ENCODE measurements at regions not wholly inside any gene's neighbourhood (a gene's known extent, or its start where the extent isn't known, plus 50 kb on each side); places are given as distances from the start of the nearest gene placed in this dataset.
A peak's percentile ranks its signal among the peaks of the same experiment; 100 is the strongest.
"Not testable (repeated sequence)": the region's sequence is repeated elsewhere in the genome, so short reads cannot be mapped to it uniquely, and the experiment has no call there.

DNA sequence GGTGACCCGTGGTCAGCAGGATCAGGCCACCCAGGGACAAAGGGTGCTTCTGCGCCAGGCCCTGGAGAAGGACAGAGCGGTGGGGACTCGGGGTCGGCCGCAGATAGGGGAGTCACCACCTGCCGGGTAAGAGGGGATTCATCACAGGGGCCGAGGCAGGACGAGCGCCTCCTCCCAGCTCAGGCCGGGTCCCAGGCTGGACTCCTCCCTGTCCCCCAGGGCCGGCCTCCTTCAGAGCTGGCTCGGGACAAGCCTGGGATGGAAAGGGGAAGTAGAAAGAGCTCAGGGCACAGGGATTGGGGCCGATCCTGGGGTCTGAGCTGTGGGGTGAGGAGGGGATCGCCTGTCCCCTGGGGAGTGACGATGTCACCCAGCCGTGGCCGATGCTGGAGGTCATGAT lies 139.4 kb downstream of the GPCPD1 start:
- Mint-ChIP-seq H3K9me3 (no peaks in the 10 kb centered on the region), H3K4me3 (no peak overlapping the region), H3K36me3 (no peaks in the 10 kb centered on the region), H3K4me1 (peaks cover 0 to 2% (median 0%) of the 10 kb centered on the region in 4 donors), H3K27me3 (peaks cover 2 to 19% (median 7%) of the 10 kb centered on the region in 5 donors), H3K27ac (no peak overlapping the region)
- POLR2A ChIA-PET, result no interaction called here
- DNase-seq (no peak), ATAC-seq (no peak)

- POLR2A ChIA-PET, result no interaction called here
- Mint-ChIP-seq H3K27ac (no peak overlapping the region), H3K36me3 (no peaks in the 10 kb centered on the region), H3K4me1 (peaks cover 0 to 2% (median 0%) of the 10 kb centered on the region in 4 donors), H3K4me3 (no peak overlapping the region), H3K9me3 (no peaks in the 10 kb centered on the region), H3K27me3 (peaks cover 2 to 23% (median 9%) of the 10 kb centered on the region in 5 donors)
- ATAC-seq (no peak), DNase-seq (no peak)
These were observed 139.9 kb downstream of the GPCPD1 start for GRCh38 chr20:5470943-5471342.

DNA sequence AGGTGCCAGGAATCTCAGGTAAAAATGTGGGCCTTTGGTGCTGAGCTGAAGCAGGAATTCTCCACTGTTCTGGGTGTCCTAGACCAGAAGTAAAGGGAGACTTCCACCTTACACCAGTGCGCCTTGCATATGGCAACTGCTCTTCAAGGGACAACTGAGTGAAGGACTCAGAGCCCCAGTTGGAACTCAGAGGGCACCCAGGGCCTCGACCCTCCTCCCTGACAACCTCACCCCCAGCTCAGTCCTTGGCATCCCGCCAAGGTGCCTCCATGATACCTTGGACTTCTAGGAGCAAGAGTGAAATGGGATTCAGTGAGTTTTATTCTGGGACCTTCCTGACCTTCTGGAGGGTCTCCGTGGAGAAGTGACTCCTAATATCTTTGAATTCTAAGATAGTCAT lies 140.3 kb downstream of the GPCPD1 start:
- no peaks in the 10 kb centered on the region for H3K36me3 Mint-ChIP-seq
- H3K4me3 Mint-ChIP-seq, result no peak overlapping the region
- H3K27ac Mint-ChIP-seq, result no peak overlapping the region
- peaks cover 4 to 23% (median 13%) of the 10 kb centered on the region in 5 donors for H3K27me3 Mint-ChIP-seq
- POLR2A ChIA-PET, result no interaction called here
- no peaks in the 10 kb centered on the region for H3K9me3 Mint-ChIP-seq
- ATAC-seq (no peak), DNase-seq (no peak)
- H3K4me1 Mint-ChIP-seq, result no peaks in the 10 kb centered on the region

GRCh38 chr20:5469111-5469510 lies 141.7 kb downstream of the GPCPD1 start:
- H3K4me3 Mint-ChIP-seq, result peak overlapping the region in 1 of 10 donors; percentile 6
- no peaks in the 10 kb centered on the region for H3K36me3 Mint-ChIP-seq
- no peaks in the 10 kb centered on the region for H3K4me1 Mint-ChIP-seq
- no peak for DNase-seq
- POLR2A ChIA-PET, result no interaction called here
- no peaks in the 10 kb centered on the region for H3K9me3 Mint-ChIP-seq
- H3K27ac Mint-ChIP-seq, result no peak overlapping the region
- peaks cover 4 to 23% (median 19%) of the 10 kb centered on the region in 5 donors for H3K27me3 Mint-ChIP-seq
- ATAC-seq, result no peak

- peaks cover 9 to 27% (median 23%) of the 10 kb centered on the region in 5 donors for H3K27me3 Mint-ChIP-seq
- peaks cover 0 to 4% (median 0%) of the 10 kb centered on the region in 9 donors for H3K9me3 Mint-ChIP-seq
- no peak for DNase-seq
- H3K4me1 Mint-ChIP-seq, result no peaks in the 10 kb centered on the region
- no peak overlapping the region for H3K27ac Mint-ChIP-seq
- ATAC-seq, result no peak
- H3K4me3 Mint-ChIP-seq, result no peak overlapping the region
- POLR2A ChIA-PET, result no interaction called here
- H3K36me3 Mint-ChIP-seq, result peaks cover 0 to 1% (median 0%) of the 10 kb centered on the region in 3 donors
These were observed 143.7 kb downstream of the GPCPD1 start for GRCh38 chr20:5467086-5467485.

GRCh38 chr20:5465604-5465927 lies 145.2 kb downstream of the GPCPD1 start:
- DNase-seq (no peak), ATAC-seq (no peak)
- Mint-ChIP-seq H3K27ac (no peak overlapping the region), H3K36me3 (peaks cover 2 to 8% (median 4%) of the 10 kb centered on the region in 3 donors), H3K9me3 (peaks cover 0 to 19% (median 8%) of the 10 kb centered on the region in 9 donors), H3K27me3 (peaks cover 16 to 42% (median 28%) of the 10 kb centered on the region in 5 donors), H3K4me1 (no peaks in the 10 kb centered on the region), H3K4me3 (no peak overlapping the region)
- POLR2A ChIA-PET, result no interaction called here

DNA sequence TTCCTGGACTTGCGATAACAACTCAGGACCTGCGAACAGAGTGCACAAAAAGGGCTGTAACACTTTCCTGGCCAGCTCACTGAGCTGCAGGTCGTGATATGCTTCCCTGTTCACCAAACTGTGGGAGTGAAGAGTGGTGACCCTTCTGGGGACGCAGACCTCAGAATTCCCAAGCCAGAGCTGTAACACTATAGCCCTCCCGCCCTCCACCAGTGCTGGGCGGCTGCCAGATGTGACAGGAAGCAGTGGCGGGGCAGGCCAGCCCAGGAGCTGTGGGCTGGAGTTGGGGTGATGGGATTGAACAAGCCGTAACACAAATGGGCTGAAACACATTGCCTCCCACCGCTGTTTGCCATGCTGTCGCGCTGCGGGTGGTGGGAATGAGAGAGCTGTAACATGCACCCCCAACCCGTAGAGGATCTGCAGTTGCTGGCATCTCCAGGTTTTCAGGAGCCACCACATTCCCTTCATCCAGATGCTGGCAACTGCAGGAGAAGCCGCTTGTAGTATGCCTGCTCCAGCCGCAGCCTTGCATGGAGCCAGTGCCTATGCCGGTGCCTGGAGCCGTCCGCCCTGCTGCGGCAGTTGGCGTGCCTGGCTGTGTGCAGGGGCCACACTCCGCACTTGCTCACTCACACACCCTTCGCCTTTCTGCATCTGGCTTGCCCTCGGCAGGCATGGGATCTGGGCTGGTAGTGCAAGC lies 145.8 kb downstream of the GPCPD1 start:
- POLR2A ChIA-PET, result no interaction called here
- Mint-ChIP-seq H3K4me3 (no peak overlapping the region), H3K9me3 (peaks cover 0 to 24% (median 12%) of the 10 kb centered on the region in 9 donors), H3K36me3 (peaks cover 4 to 13% (median 4%) of the 10 kb centered on the region in 3 donors), H3K27ac (no peak overlapping the region), H3K27me3 (peaks cover 19 to 47% (median 33%) of the 10 kb centered on the region in 5 donors), H3K4me1 (no peaks in the 10 kb centered on the region)
- ATAC-seq (no peak), DNase-seq (no peak)

DNA sequence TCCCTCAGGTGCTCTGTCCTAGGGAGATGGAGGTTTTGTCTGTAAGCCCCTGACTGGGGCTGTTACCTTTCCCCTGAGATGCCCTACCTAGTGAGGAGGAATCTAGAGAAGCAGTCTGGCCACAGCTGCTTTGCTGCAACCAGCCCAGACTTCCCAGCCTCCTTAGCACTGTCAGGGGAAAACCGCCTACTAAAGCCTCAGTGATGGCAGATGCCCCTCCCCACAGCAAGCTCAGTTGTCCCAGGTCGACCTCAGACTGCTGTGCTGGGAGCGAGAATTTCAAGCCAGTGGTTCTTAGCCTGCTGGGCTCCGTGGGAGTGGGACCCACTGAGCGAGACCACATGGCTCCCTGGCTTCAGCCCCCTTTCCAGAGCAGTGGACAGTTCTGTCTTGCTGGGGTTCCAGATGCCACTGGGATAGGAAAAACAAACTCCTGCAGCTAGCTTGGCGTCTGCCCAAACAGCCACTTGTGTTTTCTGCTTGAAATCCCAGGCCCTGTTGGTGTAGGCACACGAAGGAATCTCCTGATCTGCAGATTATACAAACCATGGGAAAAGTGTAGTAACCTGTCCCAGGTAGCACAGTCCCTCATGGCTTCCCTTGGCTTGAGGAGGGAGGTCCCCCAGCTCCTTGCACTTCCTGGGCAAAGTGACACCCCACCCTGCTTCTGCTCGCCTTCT lies 146.4 kb upstream of the PROKR2 start:
- no peak for DNase-seq
- ATAC-seq, result no peak
- Mint-ChIP-seq H3K9me3 (peaks cover 0 to 40% (median 20%) of the 10 kb centered on the region in 9 donors), H3K27ac (no peak overlapping the region), H3K4me3 (no peak overlapping the region), H3K4me1 (no peaks in the 10 kb centered on the region), H3K27me3 (peaks cover 17 to 61% (median 39%) of the 10 kb centered on the region in 5 donors), H3K36me3 (peaks cover 4 to 13% (median 4%) of the 10 kb centered on the region in 3 donors)
- POLR2A ChIA-PET, result no interaction called here

- POLR2A ChIA-PET, ATAC-seq, H3K4me1 Mint-ChIP-seq, H3K9me3 Mint-ChIP-seq, H3K4me3 Mint-ChIP-seq, DNase-seq, H3K27ac Mint-ChIP-seq, H3K36me3 Mint-ChIP-seq: not testable (repeated sequence)
- peaks cover 9 to 13% (median 11%) of the 10 kb centered on the region in 5 donors for H3K27me3 Mint-ChIP-seq
These were observed 137.0 kb upstream of the PROKR2 start for GRCh38 chr20:5453745-5454144.

- DNase-seq, ATAC-seq, POLR2A ChIA-PET, H3K36me3 Mint-ChIP-seq, H3K9me3 Mint-ChIP-seq, H3K4me1 Mint-ChIP-seq, H3K4me3 Mint-ChIP-seq, H3K27ac Mint-ChIP-seq: not testable (repeated sequence)
- H3K27me3 Mint-ChIP-seq, result peaks cover 10 to 16% (median 14%) of the 10 kb centered on the region in 5 donors
These were observed 136.6 kb upstream of the PROKR2 start for GRCh38 chr20:5453316-5453715.

DNA sequence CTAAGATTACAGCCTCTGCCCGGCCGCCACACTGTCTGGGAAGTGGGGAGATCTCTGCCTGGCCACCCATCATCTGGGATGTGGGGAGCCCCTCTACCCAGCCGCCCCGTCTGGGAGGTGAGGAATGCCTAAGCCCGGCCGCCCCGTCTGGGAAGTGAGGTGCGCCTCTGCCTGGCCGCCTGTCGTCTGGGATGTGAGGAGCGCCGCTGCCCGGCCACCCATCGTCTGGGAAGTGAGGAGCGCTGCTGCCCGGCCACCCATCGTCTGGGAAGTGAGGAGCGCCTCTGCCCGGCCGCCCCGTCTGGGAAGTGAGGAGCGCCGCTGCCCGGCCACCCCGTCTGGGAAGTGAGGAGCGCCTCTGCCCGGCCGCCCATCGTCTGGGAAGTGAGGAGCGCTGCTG lies 135.9 kb upstream of the PROKR2 start:
- ATAC-seq, POLR2A ChIA-PET, DNase-seq, H3K4me3 Mint-ChIP-seq, H3K4me1 Mint-ChIP-seq, H3K27ac Mint-ChIP-seq, H3K36me3 Mint-ChIP-seq, H3K9me3 Mint-ChIP-seq: not testable (repeated sequence)
- peaks cover 16 to 20% (median 19%) of the 10 kb centered on the region in 5 donors for H3K27me3 Mint-ChIP-seq

DNA sequence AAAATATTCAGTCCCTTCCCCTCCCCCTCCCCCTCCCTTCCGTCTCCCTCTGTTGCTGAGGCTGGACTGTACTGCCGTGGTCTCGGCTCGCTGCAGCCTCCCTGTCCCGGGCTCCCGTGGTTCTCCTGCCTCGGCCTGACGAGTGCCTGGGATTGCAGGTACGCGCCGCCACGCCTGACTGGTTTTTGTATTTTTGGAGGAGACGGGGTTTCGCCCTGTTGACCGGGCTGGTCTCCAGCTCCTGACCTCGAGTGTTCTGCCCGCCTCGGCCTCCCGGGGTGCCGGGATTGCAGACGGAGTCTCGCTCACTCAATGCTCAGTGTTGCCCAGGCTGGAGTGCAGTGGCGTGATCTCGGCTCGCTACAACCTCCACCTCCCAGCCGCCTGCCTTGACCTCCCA lies 135.5 kb upstream of the PROKR2 start:
- H3K36me3 Mint-ChIP-seq, ATAC-seq, H3K9me3 Mint-ChIP-seq, H3K4me1 Mint-ChIP-seq, H3K4me3 Mint-ChIP-seq, POLR2A ChIA-PET, DNase-seq, H3K27ac Mint-ChIP-seq: not testable (repeated sequence)
- H3K27me3 Mint-ChIP-seq, result peaks cover 18 to 24% (median 20%) of the 10 kb centered on the region in 5 donors

GRCh38 chr20:5451643-5452210 lies 135.0 kb upstream of the PROKR2 start:
- no peak for DNase-seq
- Mint-ChIP-seq H3K9me3 (no peaks in the 10 kb centered on the region), H3K27ac (no peak overlapping the region), H3K4me1 (peaks cover 0 to 4% (median 3%) of the 10 kb centered on the region in 4 donors), H3K4me3 (no peak overlapping the region), H3K36me3 (no peaks in the 10 kb centered on the region), H3K27me3 (peaks cover 18 to 24% (median 20%) of the 10 kb centered on the region in 5 donors)
- no peak for ATAC-seq
- POLR2A ChIA-PET, result no interaction called here

Data from naive thymus-derived CD8-positive, alpha-beta T cell (primary cell).